ENCODE measurements at regions not wholly inside any gene's neighbourhood (a gene's known extent, or its start where the extent isn't known, plus 50 kb on each side); places are given as distances from the start of the nearest gene placed in this dataset.

- DNase-seq, result peak in 1 of 3 donors; percentile 31
- Histone ChIP-seq H3K4me1 (no peaks in the 10 kb centered on the region), H3K9me3 (no peaks in the 10 kb centered on the region), H3K27ac (no peak overlapping the region), H3K36me3 (no peaks in the 10 kb centered on the region), H3K27me3 (no peaks in the 10 kb centered on the region), H3K4me3 (no peak overlapping the region)
- TF ChIP-seq CTCF (IDR thresholded peaks at IDR 0.05) (no peak), POLR2A (IDR thresholded peaks at IDR 0.05) (no peak)
These were observed 98.4 kb upstream of the MVB12B start for GRCh38 chr9:126228111-126228780.

GRCh38 chr9:126228781-126229444, 97.7 kb upstream of the MVB12B start:
- H3K4me3 ChIP-seq, result no peak overlapping the region
- no peaks in the 10 kb centered on the region for H3K9me3 ChIP-seq
- TF ChIP-seq POLR2A (IDR thresholded peaks at IDR 0.05) (no peak), CTCF (IDR thresholded peaks at IDR 0.05) (peak; percentile 70 to 91 (median 86))
- no peaks in the 10 kb centered on the region for H3K4me1 ChIP-seq
- H3K36me3 ChIP-seq, result no peaks in the 10 kb centered on the region
- peak; percentile 53 to 82 (median 77) for DNase-seq
- H3K27me3 ChIP-seq, result no peaks in the 10 kb centered on the region
- no peak overlapping the region for H3K27ac ChIP-seq

GRCh38 chr9:126229501-126229900, 97.1 kb upstream of the MVB12B start:
- Histone ChIP-seq H3K27ac (no peak overlapping the region), H3K27me3 (no peaks in the 10 kb centered on the region), H3K9me3 (no peaks in the 10 kb centered on the region), H3K4me3 (no peak overlapping the region), H3K4me1 (no peaks in the 10 kb centered on the region), H3K36me3 (no peaks in the 10 kb centered on the region)
- DNase-seq, result no peak
- TF ChIP-seq POLR2A (IDR thresholded peaks at IDR 0.05) (no peak), CTCF (IDR thresholded peaks at IDR 0.05) (no peak)

- TF ChIP-seq CTCF (IDR thresholded peaks at IDR 0.05), result no peak
- no peak for TF ChIP-seq POLR2A (IDR thresholded peaks at IDR 0.05)
- no peaks in the 10 kb centered on the region for H3K9me3 ChIP-seq
- H3K4me3 ChIP-seq, result no peak overlapping the region
- no peaks in the 10 kb centered on the region for H3K36me3 ChIP-seq
- H3K4me1 ChIP-seq, result no peaks in the 10 kb centered on the region
- no peak overlapping the region for H3K27ac ChIP-seq
- no peak for DNase-seq
- H3K27me3 ChIP-seq, result no peaks in the 10 kb centered on the region
These were observed 95.9 kb upstream of the MVB12B start for GRCh38 chr9:126230692-126231091.

GRCh38 chr9:126232461-126232860, 94.2 kb upstream of the MVB12B start:
- no peaks in the 10 kb centered on the region for H3K9me3 ChIP-seq
- H3K27me3 ChIP-seq, result no peaks in the 10 kb centered on the region
- H3K27ac ChIP-seq, result no peak overlapping the region
- no peak overlapping the region for H3K4me3 ChIP-seq
- no peaks in the 10 kb centered on the region for H3K4me1 ChIP-seq
- no peaks in the 10 kb centered on the region for H3K36me3 ChIP-seq
- no peak for TF ChIP-seq POLR2A (IDR thresholded peaks at IDR 0.05)
- no peak for TF ChIP-seq CTCF (IDR thresholded peaks at IDR 0.05)
- no peak for DNase-seq

Measured in Peyer's patch (tissue), 4 donors.